Testis (tissue), 2 donors: ENCODE measurements at regions not wholly inside any gene's neighbourhood (a gene's known extent, or its start where the extent isn't known, plus 50 kb on each side); places are given as distances from the start of the nearest gene placed in this dataset.

Experiments
- DNase-seq: peaks from one replicate; pipeline ENCODE4 v3.0.0-alpha.2; 2019
- H3K27ac ChIP-seq, 2 donors: fragments of 200-600 bp; sonication (generic); one replicate each; pipeline ENCODE4 v1.5.1; 2019
- H3K27me3 ChIP-seq: fragments of 200-600 bp; sonication (generic); one replicate; pipeline ENCODE4 v1.5.1; 2019
- H3K36me3 ChIP-seq: fragments of 200-600 bp; sonication (generic); one replicate; pipeline ENCODE4 v1.5.1; 2017; ENCODE audit warnings: low read depth; ENCODE audit errors: missing control alignments
- H3K4me1 ChIP-seq: fragments of 200-600 bp; sonication (generic); one replicate; pipeline ENCODE4 v1.5.1; 2019
- H3K4me3 ChIP-seq, 2 donors: fragments of 200-600 bp; sonication (generic); one replicate each; pipeline ENCODE4 v1.5.1; 2017 to 2019
- H3K9me3 ChIP-seq: fragments of 200-600 bp; sonication (generic); one replicate; pipeline ENCODE4 v1.5.1; 2017
- CTCF ChIP-seq, 3 experiments: fragments of 450-650 bp in 2 of 3; fragments of 200-600 bp in 1 of 3; sonication (generic) in 1 of 3; IDR thresholded peaks; one replicate each; pipeline ENCODE4 v1.5.1; 2016 to 2019; ENCODE audit warnings: antibody characterized with exemption in 3 of 3, mild to moderate bottlenecking in 2 of 3, moderate library complexity in 1 of 3
- POLR2A ChIP-seq: fragments of 450-650 bp; IDR thresholded peaks from one replicate; pipeline ENCODE4 v1.6.1; 2017; ENCODE audit warnings: antibody characterized with exemption, mild to moderate bottlenecking, moderate library complexity
- WGBS, 2 donors: methylation state at CpG; one replicate each; pipeline ENCODE4 v1.1.5; 2018; 5-methylcytosine and 5-hydroxymethylcytosine counted together
- intact Hi-C: fragments of 100-400 bp; cut with DNase I; formaldehyde crosslinking; loops from one replicate; pipeline ENCODE4 v1.15.1; 2023; ENCODE audit warnings: low total_unique reads

GRCh38 chr6:18598551-18599264, 211.6 kb downstream of the RNF144B start:
- no peak for DNase-seq
- no peaks in the 10 kb centered on the region for H3K9me3 ChIP-seq
- H3K27me3 ChIP-seq: no peaks in the 10 kb centered on the region
- intact Hi-C loops: loop anchor here (10.0 kb wide), 1 partner anchor 1466 kb away; no protein-coding TSS in a partner anchor
- H3K4me1 ChIP-seq: no peaks in the 10 kb centered on the region
- H3K4me3 ChIP-seq: no peak overlapping the region
- 59% methylated on average over 4 of the region's 4 CpGs for WGBS, 2 donors
- H3K27ac ChIP-seq: no peak overlapping the region
- no peaks in the 10 kb centered on the region for H3K36me3 ChIP-seq
- TF ChIP-seq POLR2A (no peak), CTCF (IDR thresholded peaks at IDR 0.05) (no peak)

GRCh38 chr6:18600255-18600654, 213.1 kb downstream of the RNF144B start:
- DNase-seq: no peak
- no peak overlapping the region for H3K27ac ChIP-seq
- H3K4me3 ChIP-seq: no peak overlapping the region
- no peaks in the 10 kb centered on the region for H3K36me3 ChIP-seq
- intact Hi-C loops: no loop called here
- 86 to 88% methylated on average over 2 of the region's 2 CpGs for WGBS, 2 donors
- no peaks in the 10 kb centered on the region for H3K27me3 ChIP-seq
- no peaks in the 10 kb centered on the region for H3K4me1 ChIP-seq
- TF ChIP-seq POLR2A: no peak
- TF ChIP-seq CTCF (IDR thresholded peaks at IDR 0.05): no peak
- H3K9me3 ChIP-seq: no peaks in the 10 kb centered on the region

GRCh38 chr6:18601516-18602020, 214.4 kb downstream of the RNF144B start:
- Histone ChIP-seq H3K27ac (no peak overlapping the region), H3K9me3 (no peaks in the 10 kb centered on the region), H3K27me3 (no peaks in the 10 kb centered on the region), H3K4me1 (no peaks in the 10 kb centered on the region), H3K36me3 (no peaks in the 10 kb centered on the region), H3K4me3 (no peak overlapping the region)
- WGBS, 2 donors: 76 to 80% methylated on average over 5 of the region's 5 CpGs
- TF ChIP-seq POLR2A (no peak), CTCF (IDR thresholded peaks at IDR 0.05) (no peak)
- intact Hi-C loops: no loop called here
- DNase-seq: no peak

- Histone ChIP-seq H3K9me3 (no peaks in the 10 kb centered on the region), H3K36me3 (no peaks in the 10 kb centered on the region), H3K27ac (no peak overlapping the region), H3K4me1 (no peaks in the 10 kb centered on the region), H3K27me3 (no peaks in the 10 kb centered on the region), H3K4me3 (no peak overlapping the region)
- WGBS, 2 donors: 92 to 98% methylated on average over 2 of the region's 2 CpGs
- intact Hi-C loops: no loop called here
- DNase-seq: no peak
- TF ChIP-seq POLR2A (no peak), CTCF (IDR thresholded peaks at IDR 0.05) (no peak)
Observed at GRCh38 chr6:18602931-18603330, 215.8 kb downstream of the RNF144B start.

GRCh38 chr6:18603361-18603760, 216.2 kb downstream of the RNF144B start:
- H3K27me3 ChIP-seq: no peaks in the 10 kb centered on the region
- TF ChIP-seq POLR2A (no peak), CTCF (IDR thresholded peaks at IDR 0.05) (no peak)
- intact Hi-C loops: no loop called here
- H3K27ac ChIP-seq: no peak overlapping the region
- no peaks in the 10 kb centered on the region for H3K36me3 ChIP-seq
- no peak overlapping the region for H3K4me3 ChIP-seq
- no peak for DNase-seq
- 78 to 84% methylated on average over 5 of the region's 5 CpGs for WGBS, 2 donors
- no peaks in the 10 kb centered on the region for H3K4me1 ChIP-seq
- H3K9me3 ChIP-seq: no peaks in the 10 kb centered on the region
